ENCODE measurements at regions not wholly inside any gene's neighbourhood (a gene's known extent, or its start where the extent isn't known, plus 50 kb on each side); places are given as distances from the start of the nearest gene placed in this dataset.
"Not testable (repeated sequence)": the region's sequence is repeated elsewhere in the genome, so short reads cannot be mapped to it uniquely, and the experiment has no call there.

- DNase-seq: no peak
Measured at GRCh38 chr11:115663790-115664189, 159.6 kb upstream of the CADM1 start.

- no peak for DNase-seq
Measured at GRCh38 chr11:115660030-115660805, 156.0 kb upstream of the CADM1 start.

- DNase-seq: no peak
Measured at GRCh38 chr11:115659061-115659963, 155.1 kb upstream of the CADM1 start.

GRCh38 chr11:115657586-115657985 lies 153.4 kb upstream of the CADM1 start:
- no peak for DNase-seq

GRCh38 chr11:115656669-115657068 lies 152.5 kb upstream of the CADM1 start:
- DNase-seq: no peak

GRCh38 chr11:115656041-115656440 lies 151.8 kb upstream of the CADM1 start:
- DNase-seq: no peak

- DNase-seq: no peak
Measured at GRCh38 chr11:115654792-115655191, 150.6 kb upstream of the CADM1 start.

- no peak for DNase-seq
Measured at GRCh38 chr11:115653926-115654325, 149.7 kb upstream of the CADM1 start.

GRCh38 chr11:115653076-115653475 lies 148.9 kb upstream of the CADM1 start:
- DNase-seq: no peak

- DNase-seq: no peak
Measured at GRCh38 chr11:115652496-115652895, 148.3 kb upstream of the CADM1 start.

GRCh38 chr11:115652094-115652493 lies 147.9 kb upstream of the CADM1 start:
- no peak for DNase-seq

GRCh38 chr11:115649461-115649860 lies 145.2 kb upstream of the CADM1 start:
- DNase-seq: no peak

GRCh38 chr11:115645631-115646317 lies 141.6 kb upstream of the CADM1 start:
- no peak for DNase-seq

- no peak for DNase-seq
Measured at GRCh38 chr11:115644856-115645255, 140.6 kb upstream of the CADM1 start.

GRCh38 chr11:115643549-115644270 lies 139.5 kb upstream of the CADM1 start:
- no peak for DNase-seq

GRCh38 chr11:115642660-115643059 lies 138.4 kb upstream of the CADM1 start:
- no peak for DNase-seq

- no peak for DNase-seq
Measured at GRCh38 chr11:115637599-115638241, 133.5 kb upstream of the CADM1 start.

GRCh38 chr11:115636753-115637527 lies 132.7 kb upstream of the CADM1 start:
- DNase-seq: no peak

GRCh38 chr11:115633977-115634376 lies 129.8 kb upstream of the CADM1 start:
- DNase-seq: not testable (repeated sequence)

GRCh38 chr11:115632061-115632460 lies 127.8 kb upstream of the CADM1 start:
- no peak for DNase-seq

GRCh38 chr11:115631609-115632008 lies 127.4 kb upstream of the CADM1 start:
- no peak for DNase-seq
